ENCODE measurements at regions not wholly inside any gene's neighbourhood (a gene's known extent, or its start where the extent isn't known, plus 50 kb on each side); places are given as distances from the start of the nearest gene placed in this dataset.
"Not testable (repeated sequence)": the region's sequence is repeated elsewhere in the genome, so short reads cannot be mapped to it uniquely, and the experiment has no call there.

DNA sequence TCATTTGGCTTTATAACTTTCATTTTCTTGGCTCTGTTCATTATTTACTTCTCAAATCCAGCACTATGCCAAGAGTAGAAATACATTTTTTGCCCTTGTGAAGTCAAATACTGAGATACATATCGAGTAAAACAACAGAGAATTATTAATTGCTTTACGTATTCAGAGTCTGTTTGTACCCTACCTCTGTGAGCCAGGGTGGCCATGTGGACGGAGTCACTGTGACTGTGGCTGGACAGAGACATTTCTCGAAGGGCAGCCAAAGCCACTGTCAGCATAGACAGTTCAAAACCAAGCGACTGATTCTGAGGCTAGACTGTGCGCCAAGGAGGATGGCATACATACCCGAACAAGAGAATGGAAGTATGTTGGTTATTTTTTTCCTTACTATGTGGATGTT is 391.0 kb upstream of the PROX1 start:
- Mint-ChIP-seq H3K27ac (ENCODE audit: unreplicated experiment) (no peak overlapping the region), H3K27me3 (ENCODE audit: unreplicated experiment) (peaks cover 4% of the 10 kb centered on the region), H3K36me3 (ENCODE audit: low read depth, unreplicated experiment) (no peaks in the 10 kb centered on the region), H3K4me1 (ENCODE audit: unreplicated experiment) (peaks cover 10% of the 10 kb centered on the region), H3K4me3 (ENCODE audit: unreplicated experiment) (no peak overlapping the region), H3K9me3 (ENCODE audit: unreplicated experiment) (no peaks in the 10 kb centered on the region)
- no peak for TF ChIP-seq CTCF (IDR thresholded peaks at IDR 0.05; ENCODE audit: unreplicated experiment)
- DNase-seq (ENCODE audit: low spot score) = no peak

DNA sequence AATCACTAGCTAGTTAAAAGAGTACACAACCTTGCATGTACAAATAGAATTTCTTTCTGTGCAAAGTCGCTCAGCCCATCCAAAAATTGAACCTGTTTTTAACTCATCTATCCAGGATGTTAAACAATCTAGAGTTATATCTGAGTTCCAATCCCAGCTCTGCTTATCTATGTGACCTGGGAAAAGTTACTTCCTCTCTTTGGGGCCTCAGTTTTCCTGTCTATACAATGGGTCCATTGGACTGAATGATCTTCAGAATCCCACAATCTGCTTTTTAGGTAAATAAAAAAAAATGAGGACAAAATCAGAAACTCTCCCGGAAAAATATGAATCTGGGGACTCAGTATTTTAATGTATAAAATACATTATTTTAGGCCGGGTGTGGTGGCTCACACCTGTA is 389.5 kb upstream of the PROX1 start:
- Mint-ChIP-seq H3K36me3 (ENCODE audit: low read depth, unreplicated experiment) (no peaks in the 10 kb centered on the region), H3K4me3 (ENCODE audit: unreplicated experiment) (no peak overlapping the region), H3K27me3 (ENCODE audit: unreplicated experiment) (peaks cover 4% of the 10 kb centered on the region), H3K27ac (ENCODE audit: unreplicated experiment) (no peak overlapping the region), H3K4me1 (ENCODE audit: unreplicated experiment) (peaks cover 10% of the 10 kb centered on the region), H3K9me3 (ENCODE audit: unreplicated experiment) (no peaks in the 10 kb centered on the region)
- no peak for DNase-seq (ENCODE audit: low spot score)
- TF ChIP-seq CTCF (IDR thresholded peaks at IDR 0.05; ENCODE audit: unreplicated experiment) = no peak

- H3K4me1 Mint-ChIP-seq (ENCODE audit: unreplicated experiment) = peaks cover 10% of the 10 kb centered on the region
- no peak for DNase-seq (ENCODE audit: low spot score)
- no peaks in the 10 kb centered on the region for H3K9me3 Mint-ChIP-seq (ENCODE audit: unreplicated experiment)
- no peaks in the 10 kb centered on the region for H3K36me3 Mint-ChIP-seq (ENCODE audit: low read depth, unreplicated experiment)
- no peak for TF ChIP-seq CTCF (IDR thresholded peaks at IDR 0.05; ENCODE audit: unreplicated experiment)
- no peak overlapping the region for H3K27ac Mint-ChIP-seq (ENCODE audit: unreplicated experiment)
- no peak overlapping the region for H3K4me3 Mint-ChIP-seq (ENCODE audit: unreplicated experiment)
- H3K27me3 Mint-ChIP-seq (ENCODE audit: unreplicated experiment) = peaks cover 4% of the 10 kb centered on the region
Measured at GRCh38 chr1:213600879-213601278, 386.9 kb upstream of the PROX1 start.

DNA sequence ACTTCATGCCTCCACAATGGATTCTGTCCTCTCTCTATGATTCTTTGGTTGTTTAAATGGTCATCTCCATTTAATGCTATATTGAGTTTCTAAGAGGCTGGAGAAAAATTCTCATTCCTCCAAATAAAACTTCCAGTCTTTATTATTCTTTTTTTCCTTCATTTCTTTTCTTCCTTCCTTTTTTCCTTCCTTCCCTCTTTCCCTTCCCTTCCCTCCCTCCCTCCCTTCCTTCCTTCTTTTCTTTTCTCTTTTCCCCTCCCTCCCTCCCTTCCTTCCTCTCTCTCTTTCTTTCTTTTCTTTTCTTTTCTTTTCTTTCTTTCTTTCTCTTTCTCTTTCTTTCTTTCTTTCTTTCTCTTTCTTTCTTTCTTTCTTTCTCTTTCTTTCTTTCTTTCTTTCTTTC is 386.1 kb upstream of the PROX1 start:
- not testable (repeated sequence) for H3K9me3 Mint-ChIP-seq (ENCODE audit: unreplicated experiment); H3K4me3 Mint-ChIP-seq (ENCODE audit: unreplicated experiment); DNase-seq (ENCODE audit: low spot score); H3K27ac Mint-ChIP-seq (ENCODE audit: unreplicated experiment); H3K27me3 Mint-ChIP-seq (ENCODE audit: unreplicated experiment); H3K36me3 Mint-ChIP-seq (ENCODE audit: low read depth, unreplicated experiment)
- peaks cover 10% of the 10 kb centered on the region for H3K4me1 Mint-ChIP-seq (ENCODE audit: unreplicated experiment)

GRCh38 chr1:213602796-213603486 is 384.8 kb upstream of the PROX1 start:
- DNase-seq (ENCODE audit: low spot score) = no peak
- no peak overlapping the region for H3K4me3 Mint-ChIP-seq (ENCODE audit: unreplicated experiment)
- H3K27ac Mint-ChIP-seq (ENCODE audit: unreplicated experiment) = no peak overlapping the region
- H3K36me3 Mint-ChIP-seq (ENCODE audit: low read depth, unreplicated experiment) = no peaks in the 10 kb centered on the region
- TF ChIP-seq CTCF (IDR thresholded peaks at IDR 0.05; ENCODE audit: unreplicated experiment) = no peak
- peaks cover 10% of the 10 kb centered on the region for H3K4me1 Mint-ChIP-seq (ENCODE audit: unreplicated experiment)
- H3K9me3 Mint-ChIP-seq (ENCODE audit: unreplicated experiment) = no peaks in the 10 kb centered on the region
- H3K27me3 Mint-ChIP-seq (ENCODE audit: unreplicated experiment) = peaks cover 4% of the 10 kb centered on the region

All from endothelial cell (in vitro differentiated cells).